GM18498 (cell line): ENCODE measurements at regions not wholly inside any gene's neighbourhood (a gene's known extent, or its start where the extent isn't known, plus 50 kb on each side); places are given as distances from the start of the nearest gene placed in this dataset.
"Not testable (repeated sequence)": the region's sequence is repeated elsewhere in the genome, so short reads cannot be mapped to it uniquely, and the experiment has no call there.

Experiments used
- ATAC-seq: cut with Tn5 transposase; IDR thresholded peaks from one replicate; pipeline ENCODE4 v1.9.1; 2021; ENCODE audit warnings: mild to moderate bottlenecking, moderate library complexity; ENCODE audit not compliant: unreplicated experiment

DNA sequence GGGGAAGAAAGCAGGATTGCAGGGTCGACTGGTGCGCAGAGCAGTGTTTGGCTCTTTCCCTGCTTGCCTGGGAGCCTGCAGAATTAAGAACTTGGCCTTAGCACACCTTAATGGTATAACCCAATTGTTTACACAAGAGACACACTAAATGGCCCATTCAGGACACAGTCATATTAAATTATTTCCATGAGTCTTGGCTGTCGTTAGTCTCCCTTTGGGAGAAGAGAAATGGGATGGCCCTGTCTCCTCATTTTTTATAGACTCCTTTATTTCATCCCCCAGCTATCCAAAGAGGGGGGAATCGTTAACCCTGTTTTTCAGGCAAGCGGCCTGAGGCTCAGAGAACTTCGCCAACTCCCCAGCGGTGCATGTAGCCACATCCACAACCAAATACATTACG lies 282.5 kb downstream of the SUCLA2 start:
- ATAC-seq = no peak

DNA sequence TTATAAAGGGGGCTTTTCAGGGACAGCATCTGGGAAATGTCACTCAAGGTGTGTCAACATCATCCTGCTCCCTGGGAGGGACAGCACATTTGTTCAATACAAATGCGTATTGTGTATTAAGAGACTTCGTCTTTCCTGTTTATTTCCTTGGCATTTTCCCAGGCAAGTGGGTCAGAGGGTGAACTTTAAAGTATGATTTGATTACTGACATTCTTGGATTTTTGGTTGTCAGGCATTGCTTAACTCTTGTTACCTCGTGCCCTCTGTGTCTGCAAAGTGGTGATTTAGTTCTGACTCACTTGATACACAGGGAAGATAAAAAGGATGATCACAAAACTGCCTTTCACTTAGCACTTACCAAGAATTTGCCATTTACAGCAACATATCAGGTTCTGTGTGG lies 292.7 kb downstream of the SUCLA2 start:
- no peak for ATAC-seq

DNA sequence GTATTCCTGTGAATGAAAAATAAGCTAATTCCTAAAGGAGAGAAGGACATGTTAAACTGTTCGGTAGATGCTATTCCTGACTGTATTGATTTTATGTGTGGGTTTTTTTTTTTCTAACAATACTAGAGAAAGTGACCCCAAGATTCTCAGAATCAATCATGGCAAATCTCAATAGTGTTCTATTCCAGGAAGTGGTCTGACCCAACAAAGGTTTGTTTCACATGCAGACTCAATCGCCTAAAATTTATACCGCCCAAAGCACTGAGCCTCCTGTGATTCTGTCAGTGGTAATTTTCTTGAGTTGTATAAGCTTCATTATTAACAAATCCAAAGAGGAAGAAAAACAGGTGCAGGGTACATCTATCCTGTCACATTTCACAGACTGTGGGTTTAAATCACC lies 293.7 kb downstream of the SUCLA2 start:
- ATAC-seq = no peak

DNA sequence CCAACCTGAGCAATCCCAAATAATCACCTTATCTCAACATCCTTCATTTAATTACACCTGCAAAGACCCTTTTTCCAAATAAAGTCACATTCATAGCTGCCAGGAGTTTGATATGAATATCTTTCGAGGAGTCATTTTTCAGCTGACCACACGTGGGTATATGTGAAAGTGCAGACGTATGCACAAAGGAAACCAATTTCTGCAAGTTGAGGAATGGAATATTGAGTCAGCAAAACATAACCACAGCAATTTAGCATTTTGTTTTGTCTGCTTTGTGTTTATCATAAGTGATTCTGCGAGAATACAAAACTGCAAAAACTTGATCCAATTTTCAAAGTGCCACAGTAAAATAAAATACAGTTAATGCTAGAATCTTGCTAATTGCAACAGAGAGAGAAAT lies 295.9 kb downstream of the SUCLA2 start:
- ATAC-seq = no peak

DNA sequence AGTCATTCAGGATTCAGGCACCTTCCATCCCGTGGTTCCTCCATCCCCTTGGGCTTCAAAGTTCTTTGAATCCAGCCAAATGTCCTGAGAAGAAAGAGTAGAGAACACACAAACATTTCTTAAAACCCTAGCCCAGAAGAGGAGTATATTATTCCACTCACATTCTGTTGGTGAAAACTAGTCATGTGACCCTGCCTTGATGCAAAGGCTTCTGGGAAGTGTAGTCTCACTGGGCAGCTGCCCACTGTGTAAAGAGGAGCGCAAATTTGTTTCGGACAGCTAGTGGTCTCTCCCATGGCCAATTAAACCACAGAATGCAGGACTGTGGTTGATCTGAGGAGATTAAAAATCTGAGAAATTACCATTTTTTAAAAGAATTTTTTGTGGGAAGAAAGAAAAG lies 304.4 kb downstream of the SUCLA2 start:
- ATAC-seq = no peak

DNA sequence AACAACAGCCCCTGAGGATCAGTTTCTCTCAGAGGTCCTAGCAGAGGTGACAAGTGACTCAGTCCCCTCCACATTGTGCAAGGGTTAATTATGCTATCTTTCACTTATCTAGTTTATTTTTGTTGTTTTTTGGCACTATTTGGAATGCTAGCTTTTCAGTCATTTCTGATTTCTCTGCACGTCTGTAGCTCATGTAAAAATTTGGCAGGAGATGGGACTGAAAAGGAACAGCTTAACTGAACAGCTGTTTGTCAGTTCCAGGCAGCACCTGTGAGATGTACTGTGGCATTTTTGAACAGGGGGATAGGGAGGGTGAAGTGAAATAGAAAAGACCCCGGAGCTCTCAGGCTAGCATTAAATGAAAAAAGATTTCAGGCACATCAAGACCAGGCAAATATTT lies 313.5 kb downstream of the SUCLA2 start:
- ATAC-seq = no peak

DNA sequence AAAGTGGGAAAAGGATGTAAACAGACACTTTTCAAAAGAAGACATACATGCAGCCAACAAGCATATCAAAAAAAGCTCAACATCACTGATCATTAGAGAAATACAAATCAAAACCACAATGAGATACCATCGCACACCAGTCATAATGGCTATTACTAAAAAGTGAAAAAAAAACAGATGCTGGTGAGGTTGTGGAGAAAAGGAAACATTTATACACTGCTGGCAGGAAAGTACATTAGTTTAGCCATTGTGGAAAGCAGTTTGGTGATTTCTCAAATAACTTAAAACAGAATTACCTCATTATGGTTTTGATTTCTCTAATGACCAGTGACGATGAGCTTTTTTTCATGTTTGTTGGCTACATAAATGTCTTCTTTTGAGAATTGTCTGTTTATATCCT lies 315.9 kb downstream of the SUCLA2 start:
- ATAC-seq = not testable (repeated sequence)

DNA sequence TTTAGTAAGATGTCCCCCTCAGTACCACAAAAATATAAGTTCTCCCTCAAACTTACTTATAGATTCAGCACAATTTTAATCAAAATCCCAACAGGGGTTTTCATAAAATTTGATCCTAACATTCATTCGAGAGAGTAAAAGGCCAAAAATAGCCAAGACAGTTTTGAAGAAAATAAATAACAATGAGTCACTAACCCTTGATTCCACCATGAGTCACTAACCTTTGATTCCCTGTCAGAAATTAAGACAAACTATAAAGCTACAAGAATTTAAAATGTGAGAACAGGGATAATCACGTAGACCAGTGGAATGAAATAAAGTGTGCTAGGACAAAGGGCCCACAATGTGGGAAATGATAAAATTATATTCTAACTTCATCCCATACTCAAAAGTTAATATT lies 320.3 kb downstream of the SUCLA2 start:
- ATAC-seq = no peak

DNA sequence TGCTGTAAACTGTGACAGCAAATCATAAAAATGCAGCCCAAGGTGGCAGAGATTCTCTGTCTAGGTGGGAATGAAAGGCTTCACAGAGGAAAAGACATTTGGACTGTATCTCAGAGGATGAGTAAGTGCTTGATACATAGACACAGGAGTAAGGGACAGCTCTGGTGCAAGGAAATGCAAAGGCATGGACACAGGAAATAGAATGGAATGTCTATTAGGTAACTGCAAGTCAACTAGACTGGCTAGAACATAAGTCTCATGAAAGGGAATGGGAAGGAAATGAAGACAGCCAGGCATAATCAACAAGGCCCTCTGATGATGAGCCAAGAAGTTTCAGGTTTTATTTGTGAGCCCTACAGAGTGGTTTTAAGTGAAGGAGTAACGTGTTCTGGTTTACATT lies 321.7 kb downstream of the SUCLA2 start:
- ATAC-seq = no peak

DNA sequence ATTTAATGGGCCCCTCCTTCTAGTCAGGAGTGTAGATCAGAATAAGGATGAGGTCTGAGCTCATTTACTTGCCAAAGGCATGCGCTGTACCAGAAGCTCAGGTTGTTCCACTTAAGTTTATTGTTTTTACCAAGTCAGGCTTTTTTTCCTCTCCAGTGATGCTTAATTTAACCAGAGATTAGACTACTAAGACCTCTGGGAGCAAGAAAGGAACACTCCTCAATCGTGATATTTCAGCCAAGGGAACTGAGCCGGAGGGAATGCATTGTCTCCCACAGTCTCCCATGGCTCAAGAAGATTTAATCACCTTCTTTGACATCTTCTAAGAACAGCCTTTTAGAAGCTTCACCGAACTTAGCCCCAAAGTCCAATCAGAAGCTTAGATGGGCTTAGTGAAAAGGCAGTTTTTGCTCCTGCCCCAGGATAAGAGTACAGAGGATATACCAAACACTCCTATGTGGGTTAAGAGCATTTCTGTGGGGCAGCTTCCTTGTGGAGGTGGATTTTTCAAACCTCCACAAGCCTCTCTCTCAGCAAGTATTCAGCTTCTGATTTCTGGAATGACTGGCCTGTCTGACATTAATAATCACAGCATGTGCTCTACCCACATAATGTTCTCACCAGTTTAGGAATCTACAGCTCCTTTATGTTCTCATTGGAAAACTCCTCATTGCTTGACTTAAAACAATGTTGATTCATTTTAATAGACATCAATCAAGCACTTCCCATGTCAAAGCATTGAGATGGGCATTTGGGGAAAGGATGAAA lies 322.7 kb downstream of the SUCLA2 start:
- no peak for ATAC-seq

DNA sequence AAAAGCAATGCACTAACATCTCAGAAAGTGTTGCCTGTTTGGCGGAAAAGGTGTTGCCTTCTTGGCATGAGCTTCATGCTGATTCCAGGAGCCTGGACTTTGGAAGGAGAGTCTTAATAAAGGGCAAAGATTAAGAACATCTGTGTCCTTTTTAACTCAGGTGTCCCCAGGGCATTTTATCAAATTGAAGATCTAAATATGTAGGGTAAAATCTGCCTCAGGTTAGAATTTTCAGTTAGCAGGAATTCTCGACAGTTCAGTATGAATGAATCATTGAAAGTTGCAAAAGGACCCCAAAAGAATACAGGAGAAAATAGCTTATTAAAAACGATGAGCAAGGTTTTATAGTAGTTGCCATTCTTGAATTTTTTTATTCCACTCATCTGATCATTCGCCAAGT lies 325.2 kb downstream of the SUCLA2 start:
- no peak for ATAC-seq

DNA sequence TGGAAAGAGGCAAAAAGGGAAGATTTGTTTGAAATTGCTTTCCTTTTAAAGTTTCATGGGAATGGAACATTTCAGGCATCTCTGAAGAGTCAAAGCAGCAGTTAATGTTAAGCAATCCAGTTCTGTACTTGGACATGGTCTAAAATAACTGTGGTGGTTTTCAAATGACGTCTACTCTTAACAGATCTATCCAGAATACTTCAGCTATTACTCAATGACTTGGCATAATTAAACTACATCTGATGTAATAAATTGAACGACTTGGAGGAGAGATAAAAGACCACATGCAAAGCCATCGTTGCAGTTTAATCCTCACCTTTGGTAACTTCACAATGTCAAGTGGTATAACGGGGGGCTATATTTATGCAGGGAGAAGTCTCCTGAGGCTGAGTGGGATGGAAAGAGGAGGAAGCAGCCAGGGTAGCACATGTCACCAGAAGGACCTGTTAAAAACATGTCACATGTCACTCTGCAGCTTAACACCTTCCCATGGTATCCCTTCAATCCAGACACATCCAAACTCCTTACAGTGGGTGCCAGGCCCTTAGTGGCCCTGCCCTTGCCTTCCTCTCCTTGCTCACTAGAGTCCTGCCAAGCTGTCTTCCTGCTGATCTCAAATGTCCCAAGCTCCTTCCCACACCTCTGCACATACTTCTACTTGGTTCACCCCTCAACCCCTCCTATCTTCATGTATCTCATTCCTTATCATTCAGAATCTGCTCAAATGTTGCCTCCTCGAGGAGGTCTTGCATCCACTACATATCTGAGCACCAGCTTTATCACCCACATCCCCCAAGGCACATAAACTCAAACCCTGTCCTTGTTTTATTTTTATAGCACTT lies 327.8 kb downstream of the SUCLA2 start:
- ATAC-seq = no peak

DNA sequence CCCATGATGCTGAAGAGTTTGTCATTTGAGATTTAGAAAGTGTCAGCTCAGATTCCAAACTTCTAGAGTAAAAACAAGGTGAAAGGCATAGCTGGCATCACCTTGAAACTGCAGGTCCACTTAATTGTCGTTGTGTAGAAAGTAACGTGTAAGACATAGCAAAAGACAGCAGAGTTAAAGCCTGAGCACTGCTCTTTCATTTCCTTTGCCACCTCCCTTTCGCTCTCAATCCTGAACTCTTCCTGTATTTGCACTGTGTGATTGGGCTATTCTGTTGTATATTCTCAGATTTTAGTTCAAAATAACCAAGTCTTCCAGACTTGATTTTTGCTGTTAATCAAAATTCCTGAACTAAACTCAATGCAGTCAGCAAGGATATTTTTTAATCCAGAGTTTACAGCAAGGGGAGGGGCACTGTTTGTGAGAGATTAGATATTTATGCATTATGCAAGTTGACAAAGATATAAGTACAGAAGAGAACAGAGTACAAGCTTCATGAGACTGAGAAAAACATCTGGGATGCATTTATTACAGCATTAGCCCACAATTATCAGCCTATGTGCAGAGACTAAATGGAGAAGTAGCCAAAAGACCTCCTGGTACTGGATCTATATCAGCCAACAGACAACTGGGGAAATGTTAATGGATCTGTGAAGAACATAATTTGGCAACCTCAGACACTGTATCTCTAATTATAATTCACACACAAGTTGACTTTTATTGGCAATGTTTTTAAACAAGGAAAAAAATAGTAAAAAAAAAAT lies 328.6 kb downstream of the SUCLA2 start:
- ATAC-seq = no peak

DNA sequence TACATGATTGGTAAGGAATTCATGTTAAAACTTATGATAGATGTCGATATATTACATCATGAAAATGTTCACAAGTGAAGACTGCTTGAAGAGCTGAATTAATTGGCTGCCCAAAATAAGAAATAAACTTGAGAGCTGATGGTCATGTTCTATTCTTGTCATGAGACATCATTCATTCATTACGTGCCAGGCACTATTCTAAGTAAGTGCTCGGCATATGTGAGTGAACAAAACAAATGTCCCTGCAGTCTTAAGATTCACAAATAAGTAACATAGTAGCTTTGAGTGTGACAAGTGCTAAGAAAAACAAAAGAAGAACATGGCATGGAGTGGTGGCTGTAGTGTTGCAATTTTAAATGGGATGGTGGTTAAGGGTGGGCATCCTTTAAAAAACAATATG lies 329.3 kb downstream of the SUCLA2 start:
- ATAC-seq = no peak

DNA sequence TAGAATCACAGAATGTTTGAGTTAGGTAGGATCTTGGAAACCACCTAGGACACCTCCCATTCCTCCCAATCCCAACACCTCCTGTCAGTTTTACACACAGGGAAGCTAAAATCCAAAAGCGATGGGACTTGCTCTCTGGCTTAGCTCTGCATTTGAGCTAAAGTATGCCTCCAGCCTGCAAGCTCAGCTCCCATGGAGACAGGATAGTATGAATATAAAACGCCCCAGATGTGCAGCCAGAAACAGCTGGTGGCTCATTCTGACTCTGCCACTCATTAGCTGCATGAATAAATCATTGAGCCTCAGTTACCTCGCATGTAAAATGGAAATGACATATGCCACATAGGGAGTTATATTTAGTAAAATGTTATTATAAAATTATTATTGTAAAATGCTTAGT lies 336.0 kb downstream of the SUCLA2 start:
- no peak for ATAC-seq

DNA sequence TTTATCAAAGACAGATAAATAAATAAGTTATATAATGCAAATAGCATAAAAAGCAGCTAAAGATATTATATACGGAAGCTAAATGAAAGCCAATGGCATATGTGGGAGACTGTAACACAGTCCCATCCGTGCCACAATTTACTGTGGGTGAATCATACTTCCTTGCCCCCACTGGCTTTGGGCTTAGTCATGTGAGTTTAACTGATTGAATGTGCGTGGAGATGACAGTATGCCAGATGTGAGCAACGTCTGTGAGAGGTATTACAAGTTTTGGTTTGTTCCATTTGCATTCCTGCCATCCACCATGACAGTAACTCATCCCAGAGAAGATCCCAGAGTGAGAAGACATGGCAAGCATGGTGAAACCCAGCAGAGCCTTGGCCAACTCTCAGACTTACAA lies 340.0 kb downstream of the SUCLA2 start:
- ATAC-seq = no peak

DNA sequence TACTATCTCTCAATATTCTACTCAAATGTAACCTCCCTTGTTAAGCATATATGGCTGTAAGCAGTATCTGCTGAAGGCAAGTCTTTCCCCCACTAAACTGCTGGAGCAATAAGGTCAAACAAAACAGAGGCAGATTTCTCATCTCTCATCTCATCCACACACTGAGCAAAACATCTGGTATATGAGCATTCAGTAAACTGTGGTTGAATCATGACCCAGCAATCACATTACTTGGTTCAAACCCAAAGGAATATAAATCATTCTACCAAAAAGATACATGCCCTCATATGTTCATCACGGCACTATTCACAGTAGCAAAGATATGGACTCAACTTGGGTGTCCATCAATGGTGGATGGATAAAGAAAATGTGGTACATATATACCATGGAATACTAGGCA lies 344.4 kb downstream of the SUCLA2 start:
- ATAC-seq = no peak

DNA sequence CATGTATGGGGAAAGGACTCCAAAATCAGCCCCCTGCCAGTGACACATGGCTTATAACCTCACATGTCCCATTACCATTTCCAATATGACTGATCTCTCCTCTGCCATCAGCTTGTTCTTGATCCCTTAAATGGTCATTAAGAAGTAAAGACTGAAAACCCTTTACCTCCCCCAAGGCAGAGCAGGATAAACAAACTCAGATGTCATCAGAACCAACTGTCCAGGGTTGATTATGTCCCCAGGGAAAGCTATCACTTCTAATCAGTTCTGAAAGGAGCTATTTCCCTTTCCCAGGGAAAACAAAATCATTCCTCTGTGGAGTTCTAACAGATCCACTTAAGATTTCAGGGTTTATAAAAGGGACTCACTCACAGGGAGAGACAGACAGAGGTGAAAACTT lies 350.9 kb downstream of the SUCLA2 start:
- ATAC-seq = no peak

DNA sequence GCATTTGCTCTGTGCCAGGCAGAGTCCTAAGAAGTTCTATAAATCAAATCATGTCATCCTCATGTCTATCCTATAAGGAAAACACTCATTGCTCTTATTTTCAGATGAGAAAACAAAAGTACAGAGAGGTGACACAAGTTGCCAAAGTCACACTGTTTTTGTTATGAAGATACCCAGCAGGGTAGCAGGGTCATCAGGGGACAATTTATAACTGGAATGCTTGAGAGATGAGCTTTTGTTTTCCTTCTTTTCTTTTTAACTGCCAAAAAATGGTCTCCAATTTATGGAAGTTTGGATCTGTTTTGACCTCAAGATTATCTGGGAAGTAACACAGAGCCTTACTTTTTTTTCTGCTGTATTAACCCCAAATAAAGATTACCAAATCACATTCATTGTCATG lies 354.1 kb downstream of the SUCLA2 start:
- no peak for ATAC-seq

DNA sequence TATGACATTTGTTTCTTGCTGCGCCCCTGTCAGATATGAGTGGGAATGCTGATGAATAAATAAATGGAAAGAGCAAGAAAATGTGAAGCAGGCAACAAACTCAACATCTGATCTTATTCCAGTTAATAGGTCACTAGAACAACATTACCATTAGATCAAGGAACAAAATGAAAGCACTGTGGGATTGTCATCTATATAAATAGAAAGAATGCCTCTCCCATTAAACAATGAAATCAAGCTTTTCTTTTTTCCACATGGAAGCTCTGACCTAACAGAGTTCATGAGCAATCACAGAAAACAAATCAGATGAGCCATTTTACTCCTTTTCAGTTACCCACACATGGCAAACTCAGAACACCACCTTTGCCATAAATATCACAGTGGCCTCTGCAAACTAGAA lies 354.8 kb downstream of the SUCLA2 start:
- ATAC-seq = no peak

DNA sequence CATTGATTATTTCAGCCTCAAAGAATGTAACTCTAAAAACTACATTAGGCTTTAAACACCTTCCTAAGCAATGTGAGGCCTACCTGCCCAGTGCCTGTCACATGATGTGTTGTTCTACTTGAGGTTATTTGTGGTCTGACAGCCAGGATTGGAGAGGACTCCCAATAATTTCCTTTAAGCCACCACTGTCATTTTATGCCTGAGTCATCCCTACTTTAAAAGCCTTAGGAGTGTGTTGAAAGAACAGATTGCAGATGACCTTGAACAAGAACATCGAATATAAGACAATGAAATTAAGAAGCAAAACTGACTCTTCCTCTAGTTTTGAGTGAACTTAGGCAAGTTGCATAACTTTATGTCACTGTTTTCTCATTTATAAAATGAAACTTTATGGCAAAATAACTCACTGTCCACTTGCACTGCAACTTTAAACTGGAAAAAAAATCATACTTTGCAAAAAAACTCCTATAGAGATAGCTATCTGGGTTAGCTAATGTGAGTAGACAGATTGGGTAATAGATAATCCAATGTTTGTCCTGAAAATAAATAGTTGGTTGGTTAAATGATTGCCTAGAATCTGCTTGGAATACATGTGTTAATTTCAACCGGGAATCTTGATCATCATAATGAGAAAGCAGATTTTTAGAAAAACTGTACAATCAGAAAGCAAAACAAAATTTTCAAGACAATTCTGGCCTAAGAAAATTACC lies 361.2 kb downstream of the SUCLA2 start:
- no peak for ATAC-seq
